B cell (primary cell): ENCODE measurements at regions not wholly inside any gene's neighbourhood (a gene's known extent, or its start where the extent isn't known, plus 50 kb on each side); places are given as distances from the start of the nearest gene placed in this dataset.

Source experiments
- ATAC-seq: fragments of 200-7000 bp; cut with Tn5 transposase; one replicate; pipeline ENCODE4 v1.10.0; 2021; ENCODE audit warnings: low read depth, mild to moderate bottlenecking, moderate number of reproducible peaks, moderate library complexity
- CTCF ChIA-PET: fragments of 350-600 bp; sonication (Branson Sonifier 250); formaldehyde crosslinking; loops from one replicate; lab custom pipeline; 2021; ENCODE audit warnings: antibody characterized with exemption, inconsistent platforms; lab: Charles Lee
- POLR2A ChIA-PET: fragments of 350-600 bp; sonication (Branson Sonifier 250); formaldehyde crosslinking; loops from one replicate; lab custom pipeline; 2021; ENCODE audit warnings: antibody characterized with exemption; lab: Charles Lee
- DNase-seq: peaks from one replicate; pipeline ENCODE4 v3.0.0; 2013
- H2AFZ ChIP-seq: 2 replicates; pipeline ENCODE4 v1.6.1; 2012; ENCODE audit warnings: mild to moderate bottlenecking, low read depth, low read length; ENCODE audit not compliant: insufficient read depth, poor library complexity, severe bottlenecking
- H3K27ac ChIP-seq, 2 donors: 1 replicate in 1 of 2; 2 replicates in 1 of 2; pipeline ENCODE4 v1.5.1; 2012 to 2013; ENCODE audit warnings: low read length in 2 of 2, mild to moderate bottlenecking in 2 of 2, moderate library complexity in 1 of 2
- H3K27me3 ChIP-seq, 4 experiments: fragments of 200-600 bp in 1 of 4; sonication (generic) in 1 of 4; replicated peaks in 1 of 4; 1 replicate in 2 of 4; 2 replicates in 2 of 4; pipeline versions ENCODE4 v1.6.1 to v1.7.0; 2013 to 2016; ENCODE audit warnings: low read length in 3 of 4, mild to moderate bottlenecking in 2 of 4, mixed read lengths in 1 of 4, moderate library complexity in 1 of 4; ENCODE audit not compliant: insufficient read depth in 4 of 4, control insufficient read depth in 3 of 4; ENCODE audit errors: control extremely low read depth in 1 of 4
- H3K36me3 ChIP-seq, 2 experiments: replicated peaks in 1 of 2; 1 replicate in 1 of 2; 2 replicates in 1 of 2; pipeline versions ENCODE4 v1.6.1 to v1.7.1; 2013; ENCODE audit warnings: low read length in 1 of 2; ENCODE audit not compliant: insufficient read depth in 2 of 2, control insufficient read depth in 1 of 2; ENCODE audit errors: control extremely low read depth in 1 of 2, extremely low read depth in 1 of 2
- H3K4me1 ChIP-seq, 2 donors: fragments of 200-600 bp in 1 of 2; sonication (generic) in 1 of 2; 1 replicate in 1 of 2; 2 replicates in 1 of 2; pipeline versions ENCODE4 v1.5.1 to v1.6.1; 2013 to 2017; ENCODE audit warnings: low read length in 2 of 2; ENCODE audit not compliant: control insufficient read depth in 2 of 2, insufficient read depth in 2 of 2
- H3K4me2 ChIP-seq: replicated peaks from 2 replicates; pipeline ENCODE3; 2012; ENCODE audit warnings: mild to moderate bottlenecking, low read depth, low read length; ENCODE audit not compliant: poor library complexity, severe bottlenecking
- H3K4me3 ChIP-seq, 5 experiments: fragments of 200-600 bp in 1 of 5; sonication (generic) in 1 of 5; 1 replicate in 3 of 5; 2 replicates in 2 of 5; pipeline versions ENCODE4 v1.5.1 to v1.7.0; 2011 to 2016; ENCODE audit warnings: low read length in 4 of 5, mild to moderate bottlenecking in 4 of 5, low read depth in 2 of 5, control low read depth in 1 of 5, moderate library complexity in 1 of 5; ENCODE audit not compliant: insufficient read depth in 1 of 5; ENCODE audit errors: control extremely low read depth in 1 of 5, extremely low read depth in 1 of 5
- H3K79me2 ChIP-seq: fragments of 200-600 bp; sonication (generic); one replicate; pipeline ENCODE4 v1.6.0; 2016; ENCODE audit warnings: low read length; ENCODE audit not compliant: control insufficient read depth, insufficient read depth
- H3K9ac ChIP-seq: fragments of 200-600 bp; sonication (generic); 2 replicates; pipeline ENCODE4 v1.6.1; 2017; ENCODE audit warnings: mild to moderate bottlenecking, low read length, moderate library complexity
- H3K9me3 ChIP-seq, 3 donors: one replicate each; pipeline versions ENCODE4 v1.6.1 to v1.7.1; 2013; ENCODE audit warnings: low read length in 2 of 3; ENCODE audit not compliant: control insufficient read depth in 2 of 3, insufficient read depth in 1 of 3; ENCODE audit errors: control extremely low read depth in 1 of 3
- H4K20me1 ChIP-seq: 2 replicates; pipeline ENCODE4 v1.6.0; 2012; ENCODE audit warnings: mild to moderate bottlenecking, low read length; ENCODE audit not compliant: insufficient read depth, control insufficient read depth, poor library complexity, severe bottlenecking
- H3K27ac Mint-ChIP-seq: one replicate; pipeline ENCODE4 v1.8.0; 2021; ENCODE audit warnings: mixed read lengths
- H3K27me3 Mint-ChIP-seq: one replicate; pipeline ENCODE4 v1.8.0; 2021; ENCODE audit warnings: mixed read lengths
- H3K4me1 Mint-ChIP-seq: one replicate; pipeline ENCODE4 v1.8.0; 2021; ENCODE audit warnings: mixed read lengths
- H3K4me3 Mint-ChIP-seq: one replicate; pipeline ENCODE4 v1.8.0; 2021; ENCODE audit warnings: mixed read lengths
- H3K9me3 Mint-ChIP-seq: one replicate; pipeline ENCODE4 v1.8.0; 2022; ENCODE audit warnings: mixed read lengths; ENCODE audit not compliant: insufficient read depth
- CTCF ChIP-seq: fragments of 200-600 bp; IDR thresholded peaks from one replicate; pipeline ENCODE4 v1.8.0; 2022; ENCODE audit warnings: antibody characterized with exemption, mild to moderate bottlenecking
- EZH2 ChIP-seq: IDR thresholded peaks from 2 replicates; pipeline ENCODE4 v1.6.1; 2012; ENCODE audit warnings: borderline replicate concordance, low read depth, mild to moderate bottlenecking, moderate library complexity, low read length; ENCODE audit not compliant: insufficient read depth, poor library complexity, severe bottlenecking
- WGBS: methylation state at CpG from one replicate; pipeline ENCODE4 v1.1.5; 2013; ENCODE audit warnings: missing lambda C conversion rate; ENCODE audit not compliant: insufficient coverage; 5-methylcytosine and 5-hydroxymethylcytosine counted together
- intact Hi-C: fragments of 100-400 bp; cut with micrococcal nuclease; formaldehyde crosslinking; loops from one replicate; pipeline ENCODE4 v1.10.0; 2022

GRCh38 chr1:96569288-96569687 is 152.3 kb upstream of the PTBP2 start:
- no peaks in the 10 kb centered on the region for H3K9me3 ChIP-seq
- no peak for ATAC-seq
- H3K27ac ChIP-seq, result no peak overlapping the region
- ChIA-PET POLR2A (no interaction called here), CTCF (no interaction called here)
- H3K9ac ChIP-seq, result no peak overlapping the region
- H3K4me2 ChIP-seq, result no peak overlapping the region
- H3K36me3 ChIP-seq, result no peaks in the 10 kb centered on the region
- no peak overlapping the region for H3K27ac Mint-ChIP-seq
- intact Hi-C loops, result no loop called here
- no peak overlapping the region for H3K4me3 ChIP-seq
- no peaks in the 10 kb centered on the region for H3K4me1 Mint-ChIP-seq
- no peaks in the 10 kb centered on the region for H3K27me3 Mint-ChIP-seq
- no peaks in the 10 kb centered on the region for H3K27me3 ChIP-seq
- no CpG with 5 or more reads among the region's 2 CpGs for WGBS
- H3K79me2 ChIP-seq, result no peaks in the 10 kb centered on the region
- no peaks in the 10 kb centered on the region for H4K20me1 ChIP-seq
- H3K4me1 ChIP-seq, result no peaks in the 10 kb centered on the region
- H3K9me3 Mint-ChIP-seq, result no peaks in the 10 kb centered on the region
- no peak overlapping the region for H3K4me3 Mint-ChIP-seq
- H2AFZ ChIP-seq, result no peak overlapping the region
- no peak for DNase-seq
- TF ChIP-seq EZH2, result no peak
- no peak for TF ChIP-seq CTCF

GRCh38 chr1:96579636-96580035 is 141.9 kb upstream of the PTBP2 start:
- DNase-seq (no peak), ATAC-seq (no peak)
- Mint-ChIP-seq H3K4me1 (no peaks in the 10 kb centered on the region), H3K9me3 (no peaks in the 10 kb centered on the region), H3K27me3 (no peaks in the 10 kb centered on the region), H3K4me3 (no peak overlapping the region), H3K27ac (no peak overlapping the region)
- no peaks in the 10 kb centered on the region for H4K20me1 ChIP-seq
- POLR2A ChIA-PET, result no interaction called here
- no peaks in the 10 kb centered on the region for H3K79me2 ChIP-seq
- no peak overlapping the region for H3K4me3 ChIP-seq
- H3K27ac ChIP-seq, result no peak overlapping the region
- intact Hi-C loops, result no loop called here
- H3K36me3 ChIP-seq, result no peaks in the 10 kb centered on the region
- no peaks in the 10 kb centered on the region for H3K27me3 ChIP-seq
- CTCF ChIA-PET, result no interaction called here
- no peak overlapping the region for H3K4me2 ChIP-seq
- H3K4me1 ChIP-seq, result no peaks in the 10 kb centered on the region
- no peak overlapping the region for H3K9ac ChIP-seq
- H3K9me3 ChIP-seq, result peaks cover 0 to 1% (median 0%) of the 10 kb centered on the region in 3 donors
- TF ChIP-seq EZH2 (no peak), CTCF (no peak)
- H2AFZ ChIP-seq, result no peak overlapping the region
